K562 (cell line): ENCODE measurements at regions not wholly inside any gene's neighbourhood (a gene's known extent, or its start where the extent isn't known, plus 50 kb on each side); places are given as distances from the start of the nearest gene placed in this dataset.

ENCODE experiments used
- KHSRP ChIP-seq: fragments of 450-650 bp; IDR thresholded peaks from 2 replicates; pipeline ENCODE4 v1.6.1; 2017
- PTRF ChIP-seq: fragments of 450-650 bp; IDR thresholded peaks from 2 replicates; pipeline ENCODE4 v1.6.1; 2016; ENCODE audit warnings: mild to moderate bottlenecking, missing genetic modification characterization, missing compliant biosample characterization
- RFX7 ChIP-seq: fragments of 250-450 bp; sonication (Bioruptor Pico); IDR thresholded peaks from 2 replicates; pipeline ENCODE4 v1.5.1; 2021; ENCODE audit warnings: mild to moderate bottlenecking
- TAF7 ChIP-seq: fragments of 450-650 bp; IDR thresholded peaks from 2 replicates; pipeline ENCODE4 v1.6.1; 2016; ENCODE audit warnings: missing genetic modification characterization, missing compliant biosample characterization
- ZNF121 ChIP-seq: sonication (generic); formaldehyde crosslinking; conservative IDR thresholded peaks from 2 replicates; pipeline ENCODE4 v1.8.0; 2022; ENCODE audit warnings: missing genetic modification reagents
- ZSCAN32 ChIP-seq: fragments of 450-650 bp; formaldehyde crosslinking; IDR thresholded peaks from 2 replicates; pipeline ENCODE4 v1.4.0; 2020; ENCODE audit warnings: mild to moderate bottlenecking, moderate library complexity
- TF ChIP-seq, protein P1 (sequence below): IDR thresholded peaks from 2 replicates; pipeline ENCODE4 v1.6.1; 2012; ENCODE audit warnings: low read depth, low read length, improper control_type of control experiment, borderline replicate concordance
- TF ChIP-seq, protein P2 (sequence below): sonication (generic); formaldehyde crosslinking; IDR thresholded peaks from 2 replicates; pipeline ENCODE4 v1.4.0; 2020; ENCODE audit warnings: mild to moderate bottlenecking, missing genetic modification reagents

DNA sequence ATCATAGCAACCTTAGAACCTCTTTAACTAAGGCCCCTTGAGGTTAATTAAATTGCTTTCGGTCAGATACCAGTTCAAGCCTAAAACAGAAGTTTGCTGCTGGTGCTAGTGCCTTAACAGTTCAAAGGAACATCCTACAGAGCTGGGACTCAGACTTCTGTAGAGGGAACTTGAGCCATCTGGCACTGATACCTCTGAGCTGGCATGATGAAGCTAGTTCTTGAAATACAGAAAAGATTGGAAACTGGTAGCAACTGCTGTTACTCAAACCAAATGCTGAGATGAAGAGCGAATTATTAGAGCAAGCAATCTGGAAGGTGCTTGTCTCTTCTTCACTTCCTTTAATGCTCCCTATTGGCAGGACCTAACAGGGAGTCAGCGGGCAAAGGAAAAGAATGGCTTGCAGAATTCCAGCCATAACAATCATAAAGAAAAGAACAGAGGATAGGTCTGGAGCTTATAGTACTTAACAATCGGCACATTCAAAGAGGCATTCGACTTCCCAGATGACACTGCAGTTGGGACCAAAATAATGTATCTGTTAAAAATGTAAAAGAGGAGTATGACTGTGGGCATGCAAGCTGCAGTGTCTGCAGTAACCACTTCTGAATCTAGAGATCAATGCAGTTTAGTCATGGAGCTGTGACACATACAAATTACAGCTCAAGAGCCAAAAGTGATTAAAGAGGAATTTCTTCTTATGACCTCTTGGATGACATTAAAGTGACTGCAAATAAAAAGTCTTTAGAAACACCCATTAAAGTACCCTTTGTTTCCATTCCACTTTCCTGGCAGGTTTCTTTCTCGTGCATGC is 298.9 kb downstream of the PDGFC start (continued):
- TF ChIP-seq, protein P1, sequence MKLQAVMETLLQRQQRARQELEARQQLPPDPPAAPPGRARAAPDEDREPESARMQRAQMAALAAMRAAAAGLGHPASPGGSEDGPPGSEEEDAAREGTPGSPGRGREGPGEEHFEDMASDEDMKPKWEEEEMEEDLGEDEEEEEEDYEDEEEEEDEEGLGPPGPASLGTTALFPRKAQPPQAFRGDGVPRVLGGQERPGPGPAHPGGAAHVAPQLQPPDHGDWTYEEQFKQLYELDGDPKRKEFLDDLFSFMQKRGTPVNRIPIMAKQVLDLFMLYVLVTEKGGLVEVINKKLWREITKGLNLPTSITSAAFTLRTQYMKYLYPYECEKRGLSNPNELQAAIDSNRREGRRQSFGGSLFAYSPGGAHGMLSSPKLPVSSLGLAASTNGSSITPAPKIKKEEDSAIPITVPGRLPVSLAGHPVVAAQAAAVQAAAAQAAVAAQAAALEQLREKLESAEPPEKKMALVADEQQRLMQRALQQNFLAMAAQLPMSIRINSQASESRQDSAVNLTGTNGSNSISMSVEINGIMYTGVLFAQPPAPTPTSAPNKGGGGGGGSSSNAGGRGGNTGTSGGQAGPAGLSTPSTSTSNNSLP, result no peak
- TF ChIP-seq RFX7 (CRISPR knock-in tag) (no peak), ZSCAN32 (no peak), ZNF121 (no peak), PTRF (tag) (no peak), TAF7 (tag) (no peak), KHSRP (no peak)
- TF ChIP-seq, protein P2, sequence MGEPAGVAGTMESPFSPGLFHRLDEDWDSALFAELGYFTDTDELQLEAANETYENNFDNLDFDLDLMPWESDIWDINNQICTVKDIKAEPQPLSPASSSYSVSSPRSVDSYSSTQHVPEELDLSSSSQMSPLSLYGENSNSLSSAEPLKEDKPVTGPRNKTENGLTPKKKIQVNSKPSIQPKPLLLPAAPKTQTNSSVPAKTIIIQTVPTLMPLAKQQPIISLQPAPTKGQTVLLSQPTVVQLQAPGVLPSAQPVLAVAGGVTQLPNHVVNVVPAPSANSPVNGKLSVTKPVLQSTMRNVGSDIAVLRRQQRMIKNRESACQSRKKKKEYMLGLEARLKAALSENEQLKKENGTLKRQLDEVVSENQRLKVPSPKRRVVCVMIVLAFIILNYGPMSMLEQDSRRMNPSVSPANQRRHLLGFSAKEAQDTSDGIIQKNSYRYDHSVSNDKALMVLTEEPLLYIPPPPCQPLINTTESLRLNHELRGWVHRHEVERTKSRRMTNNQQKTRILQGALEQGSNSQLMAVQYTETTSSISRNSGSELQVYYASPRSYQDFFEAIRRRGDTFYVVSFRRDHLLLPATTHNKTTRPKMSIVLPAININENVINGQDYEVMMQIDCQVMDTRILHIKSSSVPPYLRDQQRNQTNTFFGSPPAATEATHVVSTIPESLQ (CRISPR knock-in tag), result no peak
- TF ChIP-seq, all 486 proteins: peak for 0
